ENCODE measurements at regions not wholly inside any gene's neighbourhood (a gene's known extent, or its start where the extent isn't known, plus 50 kb on each side); places are given as distances from the start of the nearest gene placed in this dataset.
A peak's percentile ranks its signal among the peaks of the same experiment; 100 is the strongest.

- DNase-seq, result no peak
Observed at GRCh38 chr11:16685914-16686313, 52.5 kb upstream of the C11orf58 start.

- no peak for DNase-seq
Observed at GRCh38 chr11:16678466-16679116, 59.9 kb upstream of the C11orf58 start.

- DNase-seq, result no peak
Observed at GRCh38 chr11:16669799-16670415, 68.5 kb upstream of the C11orf58 start.

GRCh38 chr11:16632295-16633200 lies 105.9 kb upstream of the C11orf58 start:
- no peak for DNase-seq

- no peak for DNase-seq
Observed at GRCh38 chr11:16630651-16631050, 107.8 kb upstream of the C11orf58 start.

GRCh38 chr11:16618431-16618830 lies 120.0 kb upstream of the C11orf58 start:
- no peak for DNase-seq

GRCh38 chr11:16615480-16615879 lies 123.0 kb upstream of the C11orf58 start:
- DNase-seq, result no peak

- DNase-seq, result peak; percentile 94
Observed at GRCh38 chr11:16613512-16614381, 124.7 kb upstream of the C11orf58 start.

- no peak for DNase-seq
Observed at GRCh38 chr11:16613262-16613511, 125.3 kb upstream of the C11orf58 start.

GRCh38 chr11:16612566-16613261 lies 125.7 kb upstream of the C11orf58 start:
- peak; percentile 66 for DNase-seq

GRCh38 chr11:16611926-16612565 lies 126.4 kb upstream of the C11orf58 start:
- DNase-seq, result peak; percentile 57

GRCh38 chr11:16611401-16611921 lies 127.0 kb upstream of the C11orf58 start:
- DNase-seq, result no peak

GRCh38 chr11:16610738-16611388 lies 127.6 kb upstream of the C11orf58 start:
- DNase-seq, result peak; percentile 50

- DNase-seq, result no peak
Observed at GRCh38 chr11:16610213-16610737, 128.2 kb upstream of the C11orf58 start.

GRCh38 chr11:16609769-16610168 lies 128.7 kb upstream of the C11orf58 start:
- DNase-seq, result no peak

GRCh38 chr11:16607675-16608644 lies 130.5 kb upstream of the C11orf58 start:
- peak; percentile 93 for DNase-seq

GRCh38 chr11:16606784-16607674 lies 131.4 kb upstream of the C11orf58 start:
- peak; percentile 83 for DNase-seq

Measured in left hindlimb (tissue), 1 donor.